IPS DF 4.7 (cell line): ENCODE measurements at regions not wholly inside any gene's neighbourhood (a gene's known extent, or its start where the extent isn't known, plus 50 kb on each side); places are given as distances from the start of the nearest gene placed in this dataset.
A peak's percentile ranks its signal among the peaks of the same experiment; 100 is the strongest.

ENCODE experiments used
- DNase-seq: peaks from one replicate; pipeline ENCODE4 v3.0.0-alpha.2; 2013; ENCODE audit warnings: low spot score; ENCODE audit errors: extremely low read depth

GRCh38 chr9:13718086-13718485 lies 438.6 kb upstream of the MPDZ start:
- DNase-seq: no peak

- no peak for DNase-seq
Observed at GRCh38 chr9:13717322-13718054, 438.0 kb upstream of the MPDZ start.

- no peak for DNase-seq
Observed at GRCh38 chr9:13716601-13717321, 437.3 kb upstream of the MPDZ start.

- DNase-seq: no peak
Observed at GRCh38 chr9:13716090-13716489, 436.6 kb upstream of the MPDZ start.

- no peak for DNase-seq
Observed at GRCh38 chr9:13715430-13715829, 435.9 kb upstream of the MPDZ start.

DNA sequence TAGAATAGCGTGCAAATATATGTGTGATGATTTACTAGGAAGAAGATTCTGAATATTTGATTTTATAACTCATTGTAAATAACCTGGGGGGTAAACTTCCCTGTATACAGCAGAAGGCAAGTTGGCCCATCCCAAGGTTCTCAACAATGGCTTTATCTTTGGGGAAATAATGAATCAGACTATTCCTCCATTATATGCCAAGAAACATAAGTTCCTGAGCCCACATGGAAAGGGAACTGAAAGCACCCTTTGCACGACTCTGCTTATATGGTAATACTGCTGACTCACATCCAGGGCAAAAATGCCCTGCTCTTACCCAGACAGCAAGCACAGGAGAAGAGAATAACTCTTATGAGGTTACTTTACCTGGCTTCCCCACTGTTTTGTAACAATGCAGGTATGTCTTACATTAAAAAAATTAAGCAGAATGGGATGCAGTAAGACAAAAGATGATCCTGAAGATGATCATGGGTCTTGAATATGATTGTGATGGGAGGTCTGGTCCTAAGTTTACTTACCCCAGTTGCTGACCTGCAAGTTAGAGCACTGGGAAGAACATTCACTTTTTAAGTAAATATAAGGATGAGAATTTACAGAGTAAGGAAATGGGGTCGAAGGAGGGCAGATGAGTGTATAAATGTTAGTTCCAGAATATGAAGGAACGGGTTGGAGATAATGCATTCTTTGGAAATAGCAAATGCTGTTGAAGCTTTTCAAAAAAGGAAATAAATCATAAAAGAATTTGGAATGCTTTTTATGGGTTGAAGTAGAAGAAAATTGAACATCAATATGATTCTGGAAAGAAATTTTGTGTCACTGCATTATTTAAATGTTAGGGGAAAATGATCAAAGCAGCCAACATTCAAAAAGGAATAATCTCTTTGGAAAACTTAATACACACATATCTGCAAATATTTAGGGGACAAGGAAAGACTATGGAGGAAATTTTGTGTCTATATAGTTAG lies 428.4 kb upstream of the MPDZ start:
- no peak for DNase-seq

GRCh38 chr9:13705918-13706317 lies 426.4 kb upstream of the MPDZ start:
- DNase-seq: no peak

- DNase-seq: no peak
Observed at GRCh38 chr9:13705373-13705772, 425.9 kb upstream of the MPDZ start.

DNA sequence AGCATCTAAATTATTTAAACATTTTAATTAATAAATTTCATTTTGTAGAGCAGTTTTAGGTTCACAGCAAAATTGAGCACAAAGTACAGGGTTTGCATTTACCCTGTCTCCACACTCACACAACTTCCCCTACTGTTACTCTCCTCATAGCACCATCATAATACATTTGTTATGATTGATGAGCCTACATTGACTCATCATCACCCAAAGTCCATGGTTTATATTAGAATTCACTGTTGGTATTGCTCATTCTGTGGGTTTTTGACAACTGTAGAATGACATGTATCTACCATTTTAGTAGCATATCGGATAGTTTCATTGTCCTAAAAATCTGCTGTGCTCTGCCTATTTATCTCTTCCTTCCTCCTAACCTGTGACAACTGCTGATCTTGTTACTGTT lies 411.1 kb upstream of the MPDZ start:
- DNase-seq: no peak

- no peak for DNase-seq
Observed at GRCh38 chr9:13689925-13690324, 410.4 kb upstream of the MPDZ start.

- no peak for DNase-seq
Observed at GRCh38 chr9:13688990-13689600, 409.6 kb upstream of the MPDZ start.

GRCh38 chr9:13688223-13688989 lies 408.9 kb upstream of the MPDZ start:
- peak; percentile 28 for DNase-seq

GRCh38 chr9:13684656-13685055 lies 405.2 kb upstream of the MPDZ start:
- no peak for DNase-seq

GRCh38 chr9:13677801-13678200 lies 398.3 kb upstream of the MPDZ start:
- no peak for DNase-seq

- no peak for DNase-seq
Observed at GRCh38 chr9:13675638-13676000, 396.1 kb upstream of the MPDZ start.

DNA sequence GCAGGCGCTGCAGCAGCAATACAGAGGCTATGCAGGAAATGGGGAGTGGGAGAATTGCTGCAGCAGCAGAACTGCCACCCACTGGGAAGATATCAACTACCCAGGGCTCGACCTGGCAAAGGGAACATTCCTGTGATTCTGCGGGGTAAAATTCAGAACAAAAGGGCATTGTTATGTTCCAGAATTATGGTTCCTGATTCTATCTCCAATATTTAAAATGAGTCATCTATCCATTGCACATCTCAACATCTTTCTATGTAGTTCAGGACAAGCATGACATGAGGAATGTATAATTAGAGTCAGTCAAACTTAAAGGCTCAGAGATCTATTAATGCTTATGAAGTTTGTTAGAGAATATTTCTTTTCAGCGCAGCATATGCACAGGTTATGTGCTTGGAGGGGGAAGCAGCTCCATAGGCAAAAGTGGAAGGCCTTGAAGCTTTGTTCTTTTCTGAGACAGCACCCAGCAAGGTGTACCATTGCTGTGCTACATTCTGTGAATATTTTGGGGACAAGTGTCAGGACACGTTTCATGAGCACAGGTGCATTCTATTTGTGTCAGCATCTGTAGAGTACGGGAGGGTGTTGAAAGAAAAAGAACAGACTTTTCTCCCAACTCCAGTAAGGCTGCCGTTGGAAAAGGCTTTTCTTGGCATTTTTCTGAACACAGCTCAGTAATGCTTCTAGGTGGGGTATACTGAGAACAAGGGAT lies 395.6 kb upstream of the MPDZ start:
- DNase-seq: no peak

DNA sequence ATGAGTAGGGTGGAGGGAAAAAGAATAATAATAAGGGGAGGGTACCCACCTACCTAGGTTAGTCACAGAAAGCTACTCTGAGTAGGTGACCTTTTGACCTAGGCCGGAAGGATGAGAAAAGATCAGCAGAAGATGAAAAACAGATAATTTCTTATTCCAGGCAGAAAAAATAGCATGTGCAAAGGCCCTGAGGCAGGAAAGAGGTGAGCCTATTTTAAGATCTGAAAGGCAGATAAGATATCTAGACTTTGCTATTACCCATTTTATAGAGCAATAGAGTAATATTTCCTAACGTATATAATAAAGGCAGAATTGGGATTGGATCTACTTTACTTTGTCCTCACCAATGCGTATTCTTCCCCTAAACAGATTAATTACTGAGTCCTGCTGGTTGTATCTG lies 393.9 kb upstream of the MPDZ start:
- DNase-seq: no peak

- DNase-seq: no peak
Observed at GRCh38 chr9:13665418-13666066, 386.1 kb upstream of the MPDZ start.

DNA sequence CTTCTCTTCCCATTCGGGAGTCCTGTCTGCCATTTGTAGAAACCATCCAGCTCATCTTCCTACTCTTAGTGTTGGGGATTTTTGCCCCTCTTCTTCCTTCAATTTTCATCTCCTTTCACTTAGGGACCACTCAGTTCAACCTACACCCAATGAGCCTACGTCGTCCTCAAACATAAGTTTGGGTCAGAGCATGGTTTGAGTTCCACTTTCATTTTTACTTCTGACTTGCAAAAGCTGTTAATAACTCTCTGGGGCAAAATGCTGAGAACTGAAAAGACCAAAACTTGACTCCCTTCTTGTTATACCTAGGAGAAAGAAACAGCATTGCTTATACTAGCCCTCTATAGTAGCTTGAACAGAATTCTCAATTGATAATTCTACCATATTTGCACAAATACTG lies 381.5 kb upstream of the MPDZ start:
- DNase-seq: no peak
